GM13977 (cell line): ENCODE measurements at regions not wholly inside any gene's neighbourhood (a gene's known extent, or its start where the extent isn't known, plus 50 kb on each side); places are given as distances from the start of the nearest gene placed in this dataset.

Experiments
- DNase-seq: peaks from one replicate; pipeline ENCODE4 v3.0.0; 2012; ENCODE audit warnings: low spot score
- CTCF ChIP-seq: IDR thresholded peaks from 2 replicates; pipeline ENCODE4 v1.5.1; 2012; ENCODE audit warnings: mild to moderate bottlenecking, control low read depth; ENCODE audit not compliant: insufficient read depth; ENCODE audit errors: extremely low read depth, missing control alignments
- in situ Hi-C: fragments of 300-500 bp; cut with MboI; formaldehyde crosslinking; loops from one replicate; pipeline ENCODE4 v1.12.0; 2022; ENCODE audit warnings: low sequenced_read_pairs, low pct_unique_long_range_greater_than_20kb, mixed read lengths, inconsistent platforms; ENCODE audit not compliant: unreplicated experiment

GRCh38 chr1:234719454-234720251 is 109.7 kb upstream of the IRF2BP2 start:
- no peak for TF ChIP-seq CTCF
- DNase-seq, result no peak
- in situ Hi-C loops, result no loop called here

- no peak for DNase-seq
- no peak for TF ChIP-seq CTCF
- in situ Hi-C loops, result no loop called here
Measured at GRCh38 chr1:234718496-234719453, 108.8 kb upstream of the IRF2BP2 start.

DNA sequence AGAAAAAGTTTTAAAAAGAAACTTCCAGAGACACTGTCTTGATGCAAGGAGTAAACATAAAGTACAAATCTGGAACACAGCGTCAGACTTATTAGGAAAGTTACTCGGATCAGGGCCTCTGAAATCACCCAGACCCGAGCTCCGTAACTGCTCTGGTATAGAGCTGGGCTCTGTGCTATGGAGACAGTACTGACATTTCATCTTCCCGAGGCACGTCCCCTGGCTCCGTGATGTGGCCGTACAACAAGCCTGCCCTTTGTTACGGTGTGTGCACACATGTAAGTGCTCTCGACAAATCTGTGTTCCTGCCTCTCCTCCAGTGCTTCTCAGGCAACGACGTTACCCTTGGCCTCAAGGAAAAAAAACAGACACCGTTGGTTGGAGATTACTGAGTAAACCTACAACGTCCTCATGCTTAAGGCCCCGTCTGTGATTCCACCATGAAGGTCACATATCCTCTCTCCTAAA is 107.0 kb upstream of the IRF2BP2 start:
- in situ Hi-C loops, result no loop called here
- no peak for TF ChIP-seq CTCF
- no peak for DNase-seq

GRCh38 chr1:234715252-234716014 is 105.5 kb upstream of the IRF2BP2 start:
- no peak for DNase-seq
- in situ Hi-C loops, result no loop called here
- TF ChIP-seq CTCF, result no peak

DNA sequence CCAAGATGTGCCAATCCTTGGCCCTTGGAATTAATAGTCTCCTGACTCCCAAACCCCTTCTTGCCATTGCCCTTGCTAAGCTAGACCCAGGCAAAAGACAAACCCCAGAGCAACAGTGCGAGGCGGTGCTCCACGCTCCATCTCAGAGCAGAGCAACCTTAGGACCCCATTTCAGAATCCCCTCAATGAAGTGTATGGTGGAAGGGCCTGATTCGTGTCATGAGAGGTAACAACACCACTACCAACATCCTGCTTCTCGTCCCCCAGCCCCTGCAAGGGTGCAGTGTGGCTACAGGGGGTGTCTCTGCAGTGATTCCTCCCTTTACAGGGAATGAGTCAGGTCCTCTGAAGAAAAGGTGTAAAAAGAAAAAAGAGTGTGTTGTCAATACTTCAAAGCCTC is 103.9 kb upstream of the IRF2BP2 start:
- in situ Hi-C loops, result no loop called here
- DNase-seq, result no peak
- no peak for TF ChIP-seq CTCF

- DNase-seq, result no peak
- TF ChIP-seq CTCF, result no peak
- in situ Hi-C loops, result no loop called here
Measured at GRCh38 chr1:234713440-234713839, 103.5 kb upstream of the IRF2BP2 start.
